ENCODE measurements at regions not wholly inside any gene's neighbourhood (a gene's known extent, or its start where the extent isn't known, plus 50 kb on each side); places are given as distances from the start of the nearest gene placed in this dataset.

DNA sequence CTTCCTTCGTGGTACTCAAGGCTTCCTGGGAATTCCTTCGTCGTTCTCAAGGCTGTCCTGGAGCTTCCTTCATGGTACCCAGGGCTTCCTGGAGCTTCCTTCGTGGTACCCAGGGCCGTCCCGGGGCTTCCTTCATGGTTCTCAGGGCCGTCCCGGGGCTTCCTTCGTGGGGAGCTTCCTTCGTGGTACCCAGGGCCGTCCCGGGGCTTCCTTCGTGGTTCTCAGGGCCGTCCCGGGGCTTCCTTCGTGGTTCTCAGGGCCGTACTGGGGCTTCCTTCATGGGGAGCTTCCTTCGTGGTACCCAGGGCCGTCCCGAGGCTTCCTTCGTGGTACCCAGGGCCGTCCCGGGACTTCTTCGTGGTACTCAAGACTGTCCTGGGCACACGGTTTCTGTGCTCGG lies 339.6 kb upstream of the FAT1 start (continued):
- TF ChIP-seq ZFY (CRISPR knock-in tag; IDR thresholded peaks at IDR 0.05) (no peak), ZNF460 (CRISPR knock-in tag; IDR thresholded peaks at IDR 0.05; ENCODE audit: borderline replicate concordance) (no peak), PHF20 (CRISPR knock-in tag; IDR thresholded peaks at IDR 0.05) (no peak), ZNF543 (CRISPR knock-in tag; IDR thresholded peaks at IDR 0.05) (no peak), MED8 (CRISPR knock-in tag; IDR thresholded peaks at IDR 0.05; ENCODE audit: insufficient replicate concordance) (no peak)
- TF ChIP-seq, protein P1, sequence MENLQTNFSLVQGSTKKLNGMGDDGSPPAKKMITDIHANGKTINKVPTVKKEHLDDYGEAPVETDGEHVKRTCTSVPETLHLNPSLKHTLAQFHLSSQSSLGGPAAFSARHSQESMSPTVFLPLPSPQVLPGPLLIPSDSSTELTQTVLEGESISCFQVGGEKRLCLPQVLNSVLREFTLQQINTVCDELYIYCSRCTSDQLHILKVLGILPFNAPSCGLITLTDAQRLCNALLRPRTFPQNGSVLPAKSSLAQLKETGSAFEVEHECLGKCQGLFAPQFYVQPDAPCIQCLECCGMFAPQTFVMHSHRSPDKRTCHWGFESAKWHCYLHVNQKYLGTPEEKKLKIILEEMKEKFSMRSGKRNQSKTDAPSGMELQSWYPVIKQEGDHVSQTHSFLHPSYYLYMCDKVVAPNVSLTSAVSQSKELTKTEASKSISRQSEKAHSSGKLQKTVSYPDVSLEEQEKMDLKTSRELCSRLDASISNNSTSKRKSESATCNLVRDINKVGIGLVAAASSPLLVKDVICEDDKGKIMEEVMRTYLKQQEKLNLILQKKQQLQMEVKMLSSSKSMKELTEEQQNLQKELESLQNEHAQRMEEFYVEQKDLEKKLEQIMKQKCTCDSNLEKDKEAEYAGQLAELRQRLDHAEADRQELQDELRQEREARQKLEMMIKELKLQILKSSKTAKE (CRISPR knock-in tag; IDR thresholded peaks at IDR 0.05; ENCODE audit: borderline replicate concordance) = no peak
- TF ChIP-seq, protein P2, sequence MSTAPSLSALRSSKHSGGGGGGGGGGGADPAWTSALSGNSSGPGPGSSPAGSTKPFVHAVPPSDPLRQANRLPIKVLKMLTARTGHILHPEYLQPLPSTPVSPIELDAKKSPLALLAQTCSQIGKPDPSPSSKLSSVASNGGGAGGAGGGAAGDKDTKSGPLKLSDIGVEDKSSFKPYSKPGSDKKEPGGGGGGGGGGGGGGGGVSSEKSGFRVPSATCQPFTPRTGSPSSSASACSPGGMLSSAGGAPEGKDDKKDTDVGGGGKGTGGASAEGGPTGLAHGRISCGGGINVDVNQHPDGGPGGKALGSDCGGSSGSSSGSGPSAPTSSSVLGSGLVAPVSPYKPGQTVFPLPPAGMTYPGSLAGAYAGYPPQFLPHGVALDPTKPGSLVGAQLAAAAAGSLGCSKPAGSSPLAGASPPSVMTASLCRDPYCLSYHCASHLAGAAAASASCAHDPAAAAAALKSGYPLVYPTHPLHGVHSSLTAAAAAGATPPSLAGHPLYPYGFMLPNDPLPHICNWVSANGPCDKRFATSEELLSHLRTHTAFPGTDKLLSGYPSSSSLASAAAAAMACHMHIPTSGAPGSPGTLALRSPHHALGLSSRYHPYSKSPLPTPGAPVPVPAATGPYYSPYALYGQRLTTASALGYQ (CRISPR knock-in tag; IDR thresholded peaks at IDR 0.05) = no peak
- TF ChIP-seq, protein P3, sequence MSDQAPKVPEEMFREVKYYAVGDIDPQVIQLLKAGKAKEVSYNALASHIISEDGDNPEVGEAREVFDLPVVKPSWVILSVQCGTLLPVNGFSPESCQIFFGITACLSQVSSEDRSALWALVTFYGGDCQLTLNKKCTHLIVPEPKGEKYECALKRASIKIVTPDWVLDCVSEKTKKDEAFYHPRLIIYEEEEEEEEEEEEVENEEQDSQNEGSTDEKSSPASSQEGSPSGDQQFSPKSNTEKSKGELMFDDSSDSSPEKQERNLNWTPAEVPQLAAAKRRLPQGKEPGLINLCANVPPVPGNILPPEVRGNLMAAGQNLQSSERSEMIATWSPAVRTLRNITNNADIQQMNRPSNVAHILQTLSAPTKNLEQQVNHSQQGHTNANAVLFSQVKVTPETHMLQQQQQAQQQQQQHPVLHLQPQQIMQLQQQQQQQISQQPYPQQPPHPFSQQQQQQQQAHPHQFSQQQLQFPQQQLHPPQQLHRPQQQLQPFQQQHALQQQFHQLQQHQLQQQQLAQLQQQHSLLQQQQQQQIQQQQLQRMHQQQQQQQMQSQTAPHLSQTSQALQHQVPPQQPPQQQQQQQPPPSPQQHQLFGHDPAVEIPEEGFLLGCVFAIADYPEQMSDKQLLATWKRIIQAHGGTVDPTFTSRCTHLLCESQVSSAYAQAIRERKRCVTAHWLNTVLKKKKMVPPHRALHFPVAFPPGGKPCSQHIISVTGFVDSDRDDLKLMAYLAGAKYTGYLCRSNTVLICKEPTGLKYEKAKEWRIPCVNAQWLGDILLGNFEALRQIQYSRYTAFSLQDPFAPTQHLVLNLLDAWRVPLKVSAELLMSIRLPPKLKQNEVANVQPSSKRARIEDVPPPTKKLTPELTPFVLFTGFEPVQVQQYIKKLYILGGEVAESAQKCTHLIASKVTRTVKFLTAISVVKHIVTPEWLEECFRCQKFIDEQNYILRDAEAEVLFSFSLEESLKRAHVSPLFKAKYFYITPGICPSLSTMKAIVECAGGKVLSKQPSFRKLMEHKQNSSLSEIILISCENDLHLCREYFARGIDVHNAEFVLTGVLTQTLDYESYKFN (CRISPR knock-in tag; conservative IDR thresholded peaks at IDR 0.05) = no peak
